ENCODE measurements at regions not wholly inside any gene's neighbourhood (a gene's known extent, or its start where the extent isn't known, plus 50 kb on each side); places are given as distances from the start of the nearest gene placed in this dataset.

DNA sequence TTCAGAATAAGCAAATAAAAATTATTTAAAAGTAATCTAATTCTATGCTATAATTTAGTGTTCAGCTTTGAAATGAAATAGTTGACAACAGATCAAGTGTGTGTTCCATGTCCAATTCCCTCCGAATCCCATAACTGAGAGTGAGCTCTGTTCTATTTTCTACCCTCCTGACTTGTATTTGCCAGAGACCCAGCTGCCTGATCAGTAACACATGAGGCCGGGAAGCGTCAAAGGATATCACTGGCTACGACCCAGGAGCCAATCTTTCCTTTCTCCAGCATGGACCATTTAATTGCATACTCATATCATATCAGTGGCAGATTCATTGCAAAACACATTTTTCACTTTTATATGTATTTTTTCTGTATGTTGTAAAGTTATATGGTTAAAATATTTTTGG, 108.8 kb upstream of the TSPAN8 start:
- TF ChIP-seq, protein P1, sequence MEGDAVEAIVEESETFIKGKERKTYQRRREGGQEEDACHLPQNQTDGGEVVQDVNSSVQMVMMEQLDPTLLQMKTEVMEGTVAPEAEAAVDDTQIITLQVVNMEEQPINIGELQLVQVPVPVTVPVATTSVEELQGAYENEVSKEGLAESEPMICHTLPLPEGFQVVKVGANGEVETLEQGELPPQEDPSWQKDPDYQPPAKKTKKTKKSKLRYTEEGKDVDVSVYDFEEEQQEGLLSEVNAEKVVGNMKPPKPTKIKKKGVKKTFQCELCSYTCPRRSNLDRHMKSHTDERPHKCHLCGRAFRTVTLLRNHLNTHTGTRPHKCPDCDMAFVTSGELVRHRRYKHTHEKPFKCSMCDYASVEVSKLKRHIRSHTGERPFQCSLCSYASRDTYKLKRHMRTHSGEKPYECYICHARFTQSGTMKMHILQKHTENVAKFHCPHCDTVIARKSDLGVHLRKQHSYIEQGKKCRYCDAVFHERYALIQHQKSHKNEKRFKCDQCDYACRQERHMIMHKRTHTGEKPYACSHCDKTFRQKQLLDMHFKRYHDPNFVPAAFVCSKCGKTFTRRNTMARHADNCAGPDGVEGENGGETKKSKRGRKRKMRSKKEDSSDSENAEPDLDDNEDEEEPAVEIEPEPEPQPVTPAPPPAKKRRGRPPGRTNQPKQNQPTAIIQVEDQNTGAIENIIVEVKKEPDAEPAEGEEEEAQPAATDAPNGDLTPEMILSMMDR (conservative IDR thresholded peaks at IDR 0.05 in 1 of 2, IDR thresholded peaks at IDR 0.05 in 1 of 2; ENCODE audit: low read depth in 1 of 2, low read length in 2 of 2) = no peak
- no peak for TF ChIP-seq EZH2 (IDR thresholded peaks at IDR 0.05; ENCODE audit: low read length, missing control alignments)

All from fibroblast of lung (primary cell).